ENCODE measurements at regions not wholly inside any gene's neighbourhood (a gene's known extent, or its start where the extent isn't known, plus 50 kb on each side); places are given as distances from the start of the nearest gene placed in this dataset.

DNA sequence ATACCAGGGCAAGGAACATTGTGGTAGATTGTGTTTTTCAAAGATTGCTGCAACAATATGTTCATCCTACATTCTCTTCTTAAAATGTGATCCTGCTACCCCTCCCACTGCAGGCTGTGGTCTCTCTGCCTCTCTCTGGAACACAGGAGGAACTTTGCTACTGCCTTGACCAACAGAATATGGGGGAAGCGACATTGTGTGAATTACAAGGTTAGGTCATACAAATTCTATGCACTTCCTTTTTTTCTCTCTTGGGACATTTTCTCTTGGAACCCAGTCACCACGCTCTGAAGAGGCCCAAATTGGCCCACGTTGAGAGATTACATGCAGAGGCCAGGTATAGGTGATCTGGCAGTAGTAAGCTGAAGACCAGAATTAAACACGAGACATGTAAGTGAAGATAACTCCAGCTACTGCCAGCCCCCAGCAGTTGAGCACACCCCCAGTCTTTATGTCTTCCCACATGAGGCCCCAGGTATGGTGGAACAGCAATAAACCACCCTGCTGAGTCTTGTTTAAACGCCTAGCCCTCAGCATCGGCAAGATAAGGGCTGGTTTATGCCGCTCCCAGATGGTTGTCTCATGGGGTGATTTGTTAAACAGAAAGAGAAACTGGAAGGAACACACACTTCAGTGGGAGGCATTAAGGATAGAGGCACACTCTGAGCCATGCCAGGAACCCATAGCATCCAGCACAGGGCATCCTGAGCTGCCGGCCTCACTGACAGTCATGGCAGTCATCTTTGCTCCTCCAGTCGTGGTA is 59.9 kb downstream of the FAM43A start:
- TF ChIP-seq, protein P1, sequence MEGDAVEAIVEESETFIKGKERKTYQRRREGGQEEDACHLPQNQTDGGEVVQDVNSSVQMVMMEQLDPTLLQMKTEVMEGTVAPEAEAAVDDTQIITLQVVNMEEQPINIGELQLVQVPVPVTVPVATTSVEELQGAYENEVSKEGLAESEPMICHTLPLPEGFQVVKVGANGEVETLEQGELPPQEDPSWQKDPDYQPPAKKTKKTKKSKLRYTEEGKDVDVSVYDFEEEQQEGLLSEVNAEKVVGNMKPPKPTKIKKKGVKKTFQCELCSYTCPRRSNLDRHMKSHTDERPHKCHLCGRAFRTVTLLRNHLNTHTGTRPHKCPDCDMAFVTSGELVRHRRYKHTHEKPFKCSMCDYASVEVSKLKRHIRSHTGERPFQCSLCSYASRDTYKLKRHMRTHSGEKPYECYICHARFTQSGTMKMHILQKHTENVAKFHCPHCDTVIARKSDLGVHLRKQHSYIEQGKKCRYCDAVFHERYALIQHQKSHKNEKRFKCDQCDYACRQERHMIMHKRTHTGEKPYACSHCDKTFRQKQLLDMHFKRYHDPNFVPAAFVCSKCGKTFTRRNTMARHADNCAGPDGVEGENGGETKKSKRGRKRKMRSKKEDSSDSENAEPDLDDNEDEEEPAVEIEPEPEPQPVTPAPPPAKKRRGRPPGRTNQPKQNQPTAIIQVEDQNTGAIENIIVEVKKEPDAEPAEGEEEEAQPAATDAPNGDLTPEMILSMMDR (IDR thresholded peaks at IDR 0.05) = no peak
- TF ChIP-seq POLR2A (IDR thresholded peaks at IDR 0.05; ENCODE audit: low read length) (no peak), EP300 (IDR thresholded peaks at IDR 0.05) (no peak), ESRRA (IDR thresholded peaks at IDR 0.05; ENCODE audit: borderline replicate concordance, low read length) (no peak), SMC3 (IDR thresholded peaks at IDR 0.05) (no peak), HDAC2 (IDR thresholded peaks at IDR 0.05) (no peak), RFX5 (IDR thresholded peaks at IDR 0.05) (no peak), BHLHE40 (IDR thresholded peaks at IDR 0.05; ENCODE audit: low read depth, low read length) (no peak), MYC (IDR thresholded peaks at IDR 0.05; ENCODE audit: borderline replicate concordance, low read length) (no peak), PHF8 (IDR thresholded peaks at IDR 0.05; ENCODE audit: borderline replicate concordance, low read depth) (no peak)
- TF ChIP-seq, protein P2, sequence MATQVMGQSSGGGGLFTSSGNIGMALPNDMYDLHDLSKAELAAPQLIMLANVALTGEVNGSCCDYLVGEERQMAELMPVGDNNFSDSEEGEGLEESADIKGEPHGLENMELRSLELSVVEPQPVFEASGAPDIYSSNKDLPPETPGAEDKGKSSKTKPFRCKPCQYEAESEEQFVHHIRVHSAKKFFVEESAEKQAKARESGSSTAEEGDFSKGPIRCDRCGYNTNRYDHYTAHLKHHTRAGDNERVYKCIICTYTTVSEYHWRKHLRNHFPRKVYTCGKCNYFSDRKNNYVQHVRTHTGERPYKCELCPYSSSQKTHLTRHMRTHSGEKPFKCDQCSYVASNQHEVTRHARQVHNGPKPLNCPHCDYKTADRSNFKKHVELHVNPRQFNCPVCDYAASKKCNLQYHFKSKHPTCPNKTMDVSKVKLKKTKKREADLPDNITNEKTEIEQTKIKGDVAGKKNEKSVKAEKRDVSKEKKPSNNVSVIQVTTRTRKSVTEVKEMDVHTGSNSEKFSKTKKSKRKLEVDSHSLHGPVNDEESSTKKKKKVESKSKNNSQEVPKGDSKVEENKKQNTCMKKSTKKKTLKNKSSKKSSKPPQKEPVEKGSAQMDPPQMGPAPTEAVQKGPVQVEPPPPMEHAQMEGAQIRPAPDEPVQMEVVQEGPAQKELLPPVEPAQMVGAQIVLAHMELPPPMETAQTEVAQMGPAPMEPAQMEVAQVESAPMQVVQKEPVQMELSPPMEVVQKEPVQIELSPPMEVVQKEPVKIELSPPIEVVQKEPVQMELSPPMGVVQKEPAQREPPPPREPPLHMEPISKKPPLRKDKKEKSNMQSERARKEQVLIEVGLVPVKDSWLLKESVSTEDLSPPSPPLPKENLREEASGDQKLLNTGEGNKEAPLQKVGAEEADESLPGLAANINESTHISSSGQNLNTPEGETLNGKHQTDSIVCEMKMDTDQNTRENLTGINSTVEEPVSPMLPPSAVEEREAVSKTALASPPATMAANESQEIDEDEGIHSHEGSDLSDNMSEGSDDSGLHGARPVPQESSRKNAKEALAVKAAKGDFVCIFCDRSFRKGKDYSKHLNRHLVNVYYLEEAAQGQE (IDR thresholded peaks at IDR 0.05) = no peak
- TF ChIP-seq, protein P3, sequence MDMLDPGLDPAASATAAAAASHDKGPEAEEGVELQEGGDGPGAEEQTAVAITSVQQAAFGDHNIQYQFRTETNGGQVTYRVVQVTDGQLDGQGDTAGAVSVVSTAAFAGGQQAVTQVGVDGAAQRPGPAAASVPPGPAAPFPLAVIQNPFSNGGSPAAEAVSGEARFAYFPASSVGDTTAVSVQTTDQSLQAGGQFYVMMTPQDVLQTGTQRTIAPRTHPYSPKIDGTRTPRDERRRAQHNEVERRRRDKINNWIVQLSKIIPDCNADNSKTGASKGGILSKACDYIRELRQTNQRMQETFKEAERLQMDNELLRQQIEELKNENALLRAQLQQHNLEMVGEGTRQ (IDR thresholded peaks at IDR 0.05) = no peak

Measured in A549 (cell line).